WTC11 (cell line): ENCODE measurements at regions not wholly inside any gene's neighbourhood (a gene's known extent, or its start where the extent isn't known, plus 50 kb on each side); places are given as distances from the start of the nearest gene placed in this dataset.
A peak's percentile ranks its signal among the peaks of the same experiment; 100 is the strongest.

ENCODE experiments used
- ATAC-seq: fragments of 200-7000 bp; cut with Tn5 transposase; 2 replicates; pipeline ENCODE4 v1.10.0; 2021; ENCODE audit warnings: mild to moderate bottlenecking, moderate library complexity
- CTCF ChIA-PET: fragments of 300-600 bp; sonication (Branson Sonifier 250); formaldehyde crosslinking; loops from one replicate; lab custom pipeline; 2021; ENCODE audit warnings: antibody characterized with exemption; lab: Charles Lee
- POLR2A ChIA-PET: fragments of 350-600 bp; sonication (Branson Sonifier 250); formaldehyde crosslinking; loops from one replicate; lab custom pipeline; 2021; ENCODE audit warnings: antibody characterized with exemption; lab: Charles Lee
- DNase-seq: peaks from one replicate; pipeline ENCODE4 v3.0.0; 2021; ENCODE audit warnings: low spot score
- H3K27ac Mint-ChIP-seq: 2 replicates; pipeline ENCODE4 v1.8.0; 2021; ENCODE audit warnings: mixed read lengths
- H3K27me3 Mint-ChIP-seq: 2 replicates; pipeline ENCODE4 v1.8.0; 2021; ENCODE audit warnings: low read depth, mild to moderate bottlenecking, moderate library complexity, mixed read lengths
- H3K36me3 Mint-ChIP-seq: 2 replicates; pipeline ENCODE4 v1.8.0; 2021; ENCODE audit warnings: mixed read lengths
- H3K4me1 Mint-ChIP-seq: 2 replicates; pipeline ENCODE4 v1.8.0; 2022; ENCODE audit warnings: mixed read lengths
- H3K4me3 Mint-ChIP-seq: 2 replicates; pipeline ENCODE4 v1.8.0; 2021; ENCODE audit warnings: mild to moderate bottlenecking, moderate library complexity, mixed read lengths
- H3K9me3 Mint-ChIP-seq: 2 replicates; pipeline ENCODE4 v1.8.0; 2021; ENCODE audit warnings: mixed read lengths
- AR ChIP-seq: fragments of 250-450 bp; sonication (Bioruptor Pico); IDR thresholded peaks from 2 replicates; pipeline ENCODE4 v1.9.0; 2021; ENCODE audit warnings: mild to moderate bottlenecking
- CTCF ChIP-seq: fragments of 200-600 bp; IDR thresholded peaks from 2 replicates; pipeline ENCODE4 v1.8.0; 2022; ENCODE audit warnings: antibody characterized with exemption
- E2F1 ChIP-seq: sonication (generic); formaldehyde crosslinking; IDR thresholded peaks from 2 replicates; pipeline ENCODE4 v1.8.0; 2022; ENCODE audit warnings: mild to moderate bottlenecking, missing genetic modification reagents
- ERG ChIP-seq: fragments of 250-450 bp; sonication (Bioruptor Pico); IDR thresholded peaks from 2 replicates; pipeline ENCODE4 v1.8.0; 2021; ENCODE audit warnings: mild to moderate bottlenecking
- HMGXB4 ChIP-seq: sonication (generic); formaldehyde crosslinking; IDR thresholded peaks from 2 replicates; pipeline ENCODE4 v1.8.1; 2023; ENCODE audit warnings: mild to moderate bottlenecking, moderate library complexity, missing genetic modification reagents
- JUN ChIP-seq: sonication (generic); formaldehyde crosslinking; IDR thresholded peaks from 2 replicates; pipeline ENCODE4 v1.8.0; 2023; ENCODE audit warnings: mild to moderate bottlenecking, missing genetic modification reagents
- NFE2L1 ChIP-seq: sonication (generic); formaldehyde crosslinking; IDR thresholded peaks from 2 replicates; pipeline ENCODE4 v1.8.1; 2023; ENCODE audit warnings: missing genetic modification reagents
- TEAD1 ChIP-seq: sonication (generic); formaldehyde crosslinking; IDR thresholded peaks from 2 replicates; pipeline ENCODE4 v1.8.0; 2022; ENCODE audit warnings: mild to moderate bottlenecking, missing genetic modification reagents
- ZNF121 ChIP-seq: sonication (generic); formaldehyde crosslinking; IDR thresholded peaks from 2 replicates; pipeline ENCODE4 v1.8.0; 2023; ENCODE audit warnings: missing genetic modification reagents
- ZNF416 ChIP-seq: fragments of 250-450 bp; sonication (Bioruptor Pico); IDR thresholded peaks from 2 replicates; pipeline ENCODE4 v1.9.0; 2021; ENCODE audit warnings: mild to moderate bottlenecking, inconsistent platforms

- no peaks in the 10 kb centered on the region for H3K9me3 Mint-ChIP-seq
Measured at GRCh38 chr10:25080880-25081581, 64.6 kb downstream of the THNSL1 start.

GRCh38 chr10:25082276-25083204 is 66.1 kb downstream of the THNSL1 start:
- ChIA-PET POLR2A (no interaction called here), CTCF (interaction anchor here (1.1 to 1.3 kb wide), 3 partner anchors 25 to 465 kb away, joined by 4 to 6 read pairs (median 5); no protein-coding TSS in a partner anchor)
- Mint-ChIP-seq H3K9me3 (no peaks in the 10 kb centered on the region), H3K4me3 (no peak overlapping the region), H3K27me3 (peaks cover 13% of the 10 kb centered on the region), H3K4me1 (peaks cover 12% of the 10 kb centered on the region), H3K27ac (no peak overlapping the region), H3K36me3 (no peaks in the 10 kb centered on the region)
- TF ChIP-seq ZNF416, result no peak
- DNase-seq (no peak), ATAC-seq (peak; percentile 31; the same call in 1 of the 2 replicates)

More at GRCh38 chr10:25080880-25081581, 64.6 kb downstream of the THNSL1 start:
- H3K4me3 Mint-ChIP-seq, result no peak overlapping the region
- peaks cover 12% of the 10 kb centered on the region for H3K4me1 Mint-ChIP-seq
- POLR2A ChIA-PET, result interaction anchor here (0.5 kb wide), 1 partner anchor 605 kb away, joined by 6 read pairs; no protein-coding TSS in a partner anchor
- no peaks in the 10 kb centered on the region for H3K36me3 Mint-ChIP-seq
- DNase-seq (peak; percentile 81), ATAC-seq (peak; percentile 91)
- H3K27ac Mint-ChIP-seq, result no peak overlapping the region
- TF ChIP-seq CTCF (peak; percentile 74), TEAD1 (CRISPR knock-in tag) (no peak)
- TF ChIP-seq, all 79 proteins: peak for 1
- CTCF ChIA-PET, result interaction anchor here (0.6 to 1.5 kb wide), 18 partner anchors 9 to 463 kb away, joined by 3 to 8 read pairs (median 4); partner anchors contain the start of genes ENKUR and THNSL1
- H3K27me3 Mint-ChIP-seq, result peaks cover 20% of the 10 kb centered on the region

- TF ChIP-seq HMGXB4 (CRISPR knock-in tag) (no peak), JUN (CRISPR knock-in tag) (no peak), E2F1 (no peak), ZNF121 (no peak), NFE2L1 (CRISPR knock-in tag) (no peak), AR (CRISPR knock-in tag) (no peak), ERG (CRISPR knock-in tag) (no peak)
- no peak overlapping the region for H3K27ac Mint-ChIP-seq
- H3K4me1 Mint-ChIP-seq, result peaks cover 12% of the 10 kb centered on the region
- DNase-seq, result no peak
- peaks cover 12% of the 10 kb centered on the region for H3K27me3 Mint-ChIP-seq
- H3K9me3 Mint-ChIP-seq, result 0 out of 2 replicates have a peak, but pooled peaks cover 4% of the 10 kb centered on the region
- H3K4me3 Mint-ChIP-seq, result no peak overlapping the region
- CTCF ChIA-PET, result no interaction called here
- H3K36me3 Mint-ChIP-seq, result no peaks in the 10 kb centered on the region
- POLR2A ChIA-PET, result no interaction called here
- no peak for ATAC-seq
Measured at GRCh38 chr10:25083546-25084111, 67.2 kb downstream of the THNSL1 start.
